ENCODE measurements at regions not wholly inside any gene's neighbourhood (a gene's known extent, or its start where the extent isn't known, plus 50 kb on each side); places are given as distances from the start of the nearest gene placed in this dataset.

DNA sequence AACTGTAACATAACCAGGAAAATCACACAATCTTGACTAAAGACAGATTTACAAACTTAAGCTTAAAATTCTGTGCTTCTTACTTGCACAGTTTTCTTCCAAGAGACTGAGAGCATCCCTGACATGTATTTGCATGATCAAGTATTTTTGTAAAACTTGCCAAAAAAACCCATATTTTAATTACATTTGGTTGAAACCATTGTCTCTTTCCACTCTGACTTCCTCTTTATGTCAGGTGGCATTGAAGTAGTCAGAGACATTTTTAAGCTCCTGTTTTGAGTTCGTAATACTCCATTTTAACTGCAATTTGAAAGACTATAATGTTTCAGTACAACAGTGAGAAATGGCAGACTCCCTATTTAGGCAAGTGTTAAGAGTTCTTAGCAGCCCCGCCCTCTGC, 103.6 kb downstream of the ATXN7L3B start:
- no TSS peak for BruUV-seq (replicated peaks)
- intact Hi-C loops (cut with micrococcal nuclease; ENCODE audit: unreplicated experiment), result loop anchor here (10.0 kb wide), 1 partner anchor 526 kb away; no protein-coding TSS in a partner anchor

DNA sequence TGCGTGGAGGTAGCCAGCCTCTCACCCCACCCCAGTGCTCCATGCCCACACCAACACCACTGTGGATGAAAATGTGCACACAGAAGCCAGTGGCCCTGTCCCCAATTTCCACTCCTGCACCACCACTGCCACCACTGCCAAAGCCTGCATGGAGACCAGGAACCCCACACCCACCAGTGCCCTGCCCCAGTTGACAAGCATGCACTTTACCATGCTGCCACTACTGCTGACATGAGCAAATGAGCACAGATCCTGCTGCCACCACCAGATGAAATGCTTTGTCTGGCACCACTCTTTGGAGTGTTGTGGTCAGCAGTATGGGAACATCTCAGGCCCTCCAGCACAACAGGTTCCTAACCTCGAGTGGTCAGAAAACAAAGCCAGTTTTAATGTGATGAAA, 104.1 kb downstream of the ATXN7L3B start:
- intact Hi-C loops (cut with micrococcal nuclease; ENCODE audit: unreplicated experiment), result loop anchor here (10.0 kb wide), 1 partner anchor 527 kb away; no protein-coding TSS in a partner anchor
- no TSS peak for BruUV-seq (replicated peaks)
- POLR2A ChIA-PET (ENCODE audit: low non-redundant PET), result no interaction called here

More for the DNA sequence above, 103.6 kb downstream of the ATXN7L3B start:
- no peak for DNase-seq (ENCODE audit: low spot score)
- Histone ChIP-seq H3K27me3 (replicated peaks; ENCODE audit: insufficient read depth, low read depth, low read length, poor library complexity) (no peaks in the 10 kb centered on the region), H3K27ac (ENCODE audit: low read depth, low read length, poor library complexity, severe bottlenecking) (no peak overlapping the region), H3K4me3 (ENCODE audit: low read depth, low read length, poor library complexity, severe bottlenecking) (no peak overlapping the region), H3K36me3 (ENCODE audit: insufficient read depth, low read length, poor library complexity, severe bottlenecking) (no peaks in the 10 kb centered on the region), H3K9me3 (ENCODE audit: low read depth, low read length, poor library complexity, severe bottlenecking) (no peaks in the 10 kb centered on the region), H3K4me1 (ENCODE audit: insufficient read depth, low read length, poor library complexity, severe bottlenecking) (peaks cover 11% of the 10 kb centered on the region)
- CTCF ChIA-PET, result no interaction called here
- TF ChIP-seq EZH2 (IDR thresholded peaks at IDR 0.05; ENCODE audit: borderline replicate concordance, low read depth, low read length, poor library complexity, severe bottlenecking), result no peak
- TF ChIP-seq, protein P1, sequence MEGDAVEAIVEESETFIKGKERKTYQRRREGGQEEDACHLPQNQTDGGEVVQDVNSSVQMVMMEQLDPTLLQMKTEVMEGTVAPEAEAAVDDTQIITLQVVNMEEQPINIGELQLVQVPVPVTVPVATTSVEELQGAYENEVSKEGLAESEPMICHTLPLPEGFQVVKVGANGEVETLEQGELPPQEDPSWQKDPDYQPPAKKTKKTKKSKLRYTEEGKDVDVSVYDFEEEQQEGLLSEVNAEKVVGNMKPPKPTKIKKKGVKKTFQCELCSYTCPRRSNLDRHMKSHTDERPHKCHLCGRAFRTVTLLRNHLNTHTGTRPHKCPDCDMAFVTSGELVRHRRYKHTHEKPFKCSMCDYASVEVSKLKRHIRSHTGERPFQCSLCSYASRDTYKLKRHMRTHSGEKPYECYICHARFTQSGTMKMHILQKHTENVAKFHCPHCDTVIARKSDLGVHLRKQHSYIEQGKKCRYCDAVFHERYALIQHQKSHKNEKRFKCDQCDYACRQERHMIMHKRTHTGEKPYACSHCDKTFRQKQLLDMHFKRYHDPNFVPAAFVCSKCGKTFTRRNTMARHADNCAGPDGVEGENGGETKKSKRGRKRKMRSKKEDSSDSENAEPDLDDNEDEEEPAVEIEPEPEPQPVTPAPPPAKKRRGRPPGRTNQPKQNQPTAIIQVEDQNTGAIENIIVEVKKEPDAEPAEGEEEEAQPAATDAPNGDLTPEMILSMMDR (conservative IDR thresholded peaks at IDR 0.05; ENCODE audit: low read depth, low read length), result no peak
- POLR2A ChIA-PET (ENCODE audit: low non-redundant PET), result no interaction called here

DNA sequence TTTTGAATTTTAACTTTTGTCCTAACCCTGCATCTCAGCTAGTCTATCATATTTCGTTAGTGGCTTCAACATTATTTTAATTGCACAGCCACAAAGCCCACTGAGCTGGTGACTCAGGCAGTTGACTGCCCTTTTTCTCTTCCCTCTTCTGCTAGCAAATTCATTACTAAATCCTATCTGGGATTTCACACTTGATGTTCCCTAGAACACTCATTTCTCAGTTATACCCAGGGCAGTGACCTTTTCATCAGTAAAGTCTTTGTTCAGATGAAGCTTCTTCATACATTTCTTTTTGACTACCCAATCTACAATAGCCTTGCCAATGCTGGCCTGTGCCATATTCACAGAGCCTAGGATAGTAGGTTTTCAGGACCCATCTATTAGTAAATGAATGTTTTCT, 107.0 kb downstream of the ATXN7L3B start:
- H3K4me3 ChIP-seq (ENCODE audit: low read depth, low read length, poor library complexity, severe bottlenecking), result no peak overlapping the region
- no peak for DNase-seq (ENCODE audit: low spot score)
- intact Hi-C loops (cut with micrococcal nuclease; ENCODE audit: unreplicated experiment), result loop anchor here (5.0 to 10.0 kb wide), 2 partner anchors 107 to 530 kb away; partner anchors contain the start of gene ATXN7L3B
- no peaks in the 10 kb centered on the region for H3K27me3 ChIP-seq (replicated peaks; ENCODE audit: insufficient read depth, low read depth, low read length, poor library complexity)
- TF ChIP-seq, protein P1 (conservative IDR thresholded peaks at IDR 0.05; ENCODE audit: low read depth, low read length), result no peak
- no peak for TF ChIP-seq EZH2 (IDR thresholded peaks at IDR 0.05; ENCODE audit: borderline replicate concordance, low read depth, low read length, poor library complexity, severe bottlenecking)
- no peaks in the 10 kb centered on the region for H3K9me3 ChIP-seq (ENCODE audit: low read depth, low read length, poor library complexity, severe bottlenecking)
- no TSS peak for BruUV-seq (replicated peaks)
- H3K4me1 ChIP-seq (ENCODE audit: insufficient read depth, low read length, poor library complexity, severe bottlenecking), result peaks cover 31% of the 10 kb centered on the region
- H3K36me3 ChIP-seq (ENCODE audit: insufficient read depth, low read length, poor library complexity, severe bottlenecking), result no peaks in the 10 kb centered on the region
- no peak overlapping the region for H3K27ac ChIP-seq (ENCODE audit: low read depth, low read length, poor library complexity, severe bottlenecking)
- ChIA-PET CTCF (no interaction called here), POLR2A (ENCODE audit: low non-redundant PET) (no interaction called here)

More for the DNA sequence above, 104.1 kb downstream of the ATXN7L3B start:
- TF ChIP-seq, protein P1 (conservative IDR thresholded peaks at IDR 0.05; ENCODE audit: low read depth, low read length), result no peak
- no peak for TF ChIP-seq EZH2 (IDR thresholded peaks at IDR 0.05; ENCODE audit: borderline replicate concordance, low read depth, low read length, poor library complexity, severe bottlenecking)
- Histone ChIP-seq H3K27ac (ENCODE audit: low read depth, low read length, poor library complexity, severe bottlenecking) (no peak overlapping the region), H3K4me3 (ENCODE audit: low read depth, low read length, poor library complexity, severe bottlenecking) (no peak overlapping the region), H3K4me1 (ENCODE audit: insufficient read depth, low read length, poor library complexity, severe bottlenecking) (peaks cover 11% of the 10 kb centered on the region), H3K36me3 (ENCODE audit: insufficient read depth, low read length, poor library complexity, severe bottlenecking) (no peaks in the 10 kb centered on the region), H3K9me3 (ENCODE audit: low read depth, low read length, poor library complexity, severe bottlenecking) (no peaks in the 10 kb centered on the region), H3K27me3 (replicated peaks; ENCODE audit: insufficient read depth, low read depth, low read length, poor library complexity) (no peaks in the 10 kb centered on the region)
- no peak for DNase-seq (ENCODE audit: low spot score)
- CTCF ChIA-PET, result no interaction called here

Measured in A673 (cell line).